ENCODE measurements at regions not wholly inside any gene's neighbourhood (a gene's known extent, or its start where the extent isn't known, plus 50 kb on each side); places are given as distances from the start of the nearest gene placed in this dataset.

- no peak for DNase-seq (ENCODE audit: low read depth in 2 of 2)
Measured at GRCh38 chr2:14342313-14342712, 290.2 kb upstream of the LRATD1 start.

GRCh38 chr2:14344355-14344754, 288.2 kb upstream of the LRATD1 start:
- no peak for DNase-seq (ENCODE audit: low read depth in 2 of 2)

DNA sequence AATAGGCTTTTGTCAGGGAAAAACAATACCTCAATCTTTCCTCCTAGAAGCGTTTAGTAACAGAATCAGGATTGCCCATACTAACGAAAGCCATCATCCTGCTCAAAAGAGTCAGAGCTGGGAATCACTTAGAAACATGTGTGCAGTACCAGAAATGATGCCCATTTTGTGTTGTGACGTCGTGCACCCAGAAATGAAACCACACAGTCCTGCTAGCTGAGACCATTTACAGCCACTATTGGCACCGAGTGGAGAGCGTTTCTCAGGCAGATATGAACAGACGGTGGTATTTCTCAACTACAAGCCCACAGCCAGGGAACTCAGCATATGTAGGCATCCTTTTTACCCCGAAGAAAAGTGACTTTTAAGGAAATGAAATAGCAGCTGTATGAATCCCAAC, 284.3 kb upstream of the LRATD1 start:
- no peak for DNase-seq (ENCODE audit: low read depth in 2 of 2)

- DNase-seq (ENCODE audit: low read depth in 2 of 2) = no peak
Measured at GRCh38 chr2:14350856-14351255, 281.7 kb upstream of the LRATD1 start.

- no peak for DNase-seq (ENCODE audit: low read depth in 2 of 2)
Measured at GRCh38 chr2:14352067-14352466, 280.4 kb upstream of the LRATD1 start.

DNA sequence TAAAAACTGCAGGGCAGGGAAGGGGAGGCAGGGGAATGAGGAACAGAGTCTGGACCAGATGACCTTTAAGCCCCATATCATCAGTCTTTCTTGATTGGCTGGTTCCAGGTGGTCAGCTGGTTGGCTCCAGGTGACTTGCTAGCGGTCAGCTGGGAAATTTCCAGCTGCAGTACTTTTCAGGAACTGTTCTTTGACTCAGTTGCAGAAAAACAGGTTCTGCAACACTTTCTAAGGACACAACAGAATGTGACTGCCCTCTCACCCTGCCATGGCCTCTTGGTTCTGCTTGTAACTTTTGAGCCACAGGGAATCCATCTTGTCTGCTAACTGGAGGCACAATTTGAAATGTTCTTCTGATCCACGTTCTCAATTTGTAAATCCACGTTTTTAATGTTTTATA, 278.3 kb upstream of the LRATD1 start:
- no peak for DNase-seq (ENCODE audit: low read depth in 2 of 2)

GRCh38 chr2:14355102-14355501, 277.4 kb upstream of the LRATD1 start:
- no peak for DNase-seq (ENCODE audit: low read depth in 2 of 2)

- no peak for DNase-seq (ENCODE audit: low read depth in 2 of 2)
Measured at GRCh38 chr2:14358339-14358738, 274.2 kb upstream of the LRATD1 start.

GRCh38 chr2:14358774-14359173, 273.7 kb upstream of the LRATD1 start:
- no peak for DNase-seq (ENCODE audit: low read depth in 2 of 2)

DNA sequence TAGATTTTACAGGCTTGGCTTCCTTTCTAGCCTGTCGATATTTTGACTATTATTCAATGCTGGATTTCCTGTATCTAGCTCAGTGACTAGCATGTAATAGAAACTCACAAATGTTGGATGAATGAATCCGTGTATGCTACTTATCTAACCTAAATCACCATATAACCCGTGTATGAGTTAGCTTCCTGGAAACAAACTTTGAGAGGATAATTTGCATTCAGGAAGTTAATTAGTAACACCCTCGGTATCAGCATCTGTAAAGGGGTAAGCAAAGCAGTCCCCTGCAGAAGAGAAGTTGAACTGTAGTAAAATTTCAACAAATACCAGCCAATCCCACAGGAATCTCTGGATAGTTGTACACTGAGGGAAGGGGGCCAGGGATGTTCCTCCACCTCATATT, 269.4 kb upstream of the LRATD1 start:
- DNase-seq (ENCODE audit: low read depth in 2 of 2) = no peak

DNA sequence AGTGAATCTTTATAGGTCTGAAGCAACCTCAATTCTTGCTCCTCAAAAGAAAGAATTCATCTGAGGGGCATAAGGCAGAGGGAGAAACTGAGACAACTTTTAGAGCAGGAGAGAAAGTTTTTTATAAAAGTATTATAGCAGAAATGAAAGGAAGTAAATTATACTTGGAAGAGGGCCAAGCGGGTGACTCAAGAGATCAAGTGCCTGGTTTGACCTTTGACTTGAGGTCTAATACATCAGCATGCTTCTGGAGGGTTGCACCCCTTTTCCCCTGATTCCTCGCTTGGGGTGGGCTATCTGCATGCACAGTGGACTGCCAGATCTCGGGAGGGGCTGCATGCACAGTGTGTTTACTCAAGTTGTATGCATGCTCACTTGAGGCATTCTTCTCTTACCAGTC, 268.5 kb upstream of the LRATD1 start:
- DNase-seq (ENCODE audit: low read depth in 2 of 2) = no peak

DNA sequence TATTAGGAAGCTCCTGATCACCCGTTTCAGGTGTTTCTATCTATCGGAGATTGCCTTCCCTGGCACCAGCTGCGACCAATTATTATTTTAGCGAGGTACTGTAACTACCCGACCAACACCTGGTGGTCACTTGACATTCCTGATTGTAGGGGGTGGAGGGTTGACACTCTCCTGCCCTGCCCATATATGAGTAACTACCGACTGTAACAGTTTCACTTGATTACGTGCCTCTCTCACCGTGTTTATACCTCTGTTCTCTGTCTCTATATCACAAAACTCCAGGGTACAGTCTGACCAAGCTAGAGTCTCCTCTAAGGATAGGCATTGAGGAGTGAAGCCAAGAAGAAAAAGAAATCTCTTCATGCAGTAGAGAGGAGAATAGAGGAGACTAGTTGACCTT, 268.0 kb upstream of the LRATD1 start:
- no peak for DNase-seq (ENCODE audit: low read depth in 2 of 2)

DNA sequence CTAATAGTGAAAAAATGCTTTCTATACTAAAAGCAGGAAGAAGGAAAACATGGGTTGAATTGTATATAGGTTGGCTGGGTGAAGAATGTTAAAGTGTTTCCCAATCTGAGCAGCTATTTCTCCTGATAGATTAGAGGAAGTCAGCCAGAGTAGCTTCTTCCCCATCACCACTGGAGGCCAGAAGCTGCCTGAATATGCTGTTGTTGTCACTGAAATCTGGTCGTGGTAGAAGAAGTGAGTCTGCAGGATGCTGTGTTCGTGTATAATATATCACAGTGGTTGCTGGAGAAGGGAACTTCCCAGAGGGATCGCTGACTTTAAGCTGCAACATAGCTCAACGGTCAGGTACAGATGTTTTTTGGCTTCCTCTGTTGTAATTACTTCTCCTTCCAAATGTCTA, 247.5 kb upstream of the LRATD1 start:
- DNase-seq (ENCODE audit: low read depth in 2 of 2) = no peak

- no peak for DNase-seq (ENCODE audit: low read depth in 2 of 2)
Measured at GRCh38 chr2:14387332-14387731, 245.2 kb upstream of the LRATD1 start.

GRCh38 chr2:14388724-14389123, 243.8 kb upstream of the LRATD1 start:
- no peak for DNase-seq (ENCODE audit: low read depth in 2 of 2)

GRCh38 chr2:14396533-14397083, 235.9 kb upstream of the LRATD1 start:
- no peak for DNase-seq (ENCODE audit: low read depth in 2 of 2)

GRCh38 chr2:14398641-14399040, 233.9 kb upstream of the LRATD1 start:
- no peak for DNase-seq (ENCODE audit: low read depth in 2 of 2)

- no peak for DNase-seq (ENCODE audit: low read depth in 2 of 2)
Measured at GRCh38 chr2:14401873-14402272, 230.6 kb upstream of the LRATD1 start.

DNA sequence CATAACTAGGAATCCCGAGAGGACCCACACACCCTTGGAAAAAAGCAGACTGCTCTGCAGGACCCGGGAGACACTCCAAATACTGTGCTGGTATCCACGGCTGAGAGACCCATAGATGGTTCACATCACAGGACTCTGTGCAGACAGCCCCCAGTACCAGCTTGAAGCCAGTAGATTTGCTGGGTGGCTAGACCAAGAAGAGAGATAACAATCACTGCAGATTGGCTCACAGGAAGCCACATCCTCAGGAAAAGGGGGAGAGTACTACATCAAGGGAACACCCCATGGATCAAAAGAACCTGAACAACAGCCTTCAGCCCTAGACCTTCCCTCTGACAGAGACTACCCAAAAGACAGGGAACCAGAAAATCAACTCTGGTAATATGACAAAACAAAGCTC, 223.8 kb upstream of the LRATD1 start:
- DNase-seq (ENCODE audit: low read depth in 2 of 2) = no peak

DNA sequence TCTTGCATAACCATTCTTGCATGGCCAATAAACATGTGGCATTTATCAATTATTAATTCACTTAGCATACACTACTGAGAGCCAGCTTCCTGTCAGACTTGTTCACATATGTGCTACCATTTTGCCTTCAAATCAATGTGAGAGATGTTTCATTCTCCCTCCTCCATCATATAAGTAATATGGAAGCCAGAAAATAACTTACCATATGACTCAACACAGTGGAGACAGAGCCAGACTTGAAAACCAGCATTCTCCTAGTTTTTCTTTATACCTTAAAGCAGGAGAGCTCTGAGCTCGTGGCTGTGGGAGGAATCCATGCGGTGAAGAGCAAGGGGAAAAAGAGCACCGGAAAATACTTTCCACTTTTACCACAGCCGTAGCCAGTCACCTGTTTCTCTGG, 215.0 kb upstream of the LRATD1 start:
- no peak for DNase-seq (ENCODE audit: low read depth in 2 of 2)

- no peak for DNase-seq (ENCODE audit: low read depth in 2 of 2)
Measured at GRCh38 chr2:14418115-14418514, 214.4 kb upstream of the LRATD1 start.

DNA sequence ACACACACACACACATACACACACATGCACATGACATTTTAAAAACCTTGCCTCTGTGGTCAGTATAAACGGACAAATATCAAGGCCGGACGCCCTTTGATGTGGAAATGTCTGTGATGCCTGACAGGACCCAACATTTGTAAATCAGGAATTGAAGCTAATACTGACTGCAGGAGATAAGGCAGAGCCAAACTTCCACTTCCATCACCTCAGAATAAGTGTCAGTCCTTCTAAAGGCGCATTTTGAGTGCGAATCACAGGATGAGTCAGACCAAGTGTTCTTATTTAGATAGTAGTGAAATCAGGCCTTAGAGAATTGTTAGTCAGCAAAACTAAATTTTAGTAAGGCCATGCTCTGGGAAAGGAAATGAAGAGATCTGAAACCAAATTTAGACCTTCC, 211.7 kb upstream of the LRATD1 start:
- DNase-seq (ENCODE audit: low read depth in 2 of 2) = no peak

- DNase-seq (ENCODE audit: low read depth in 2 of 2) = no peak
Measured at GRCh38 chr2:14422426-14422825, 210.1 kb upstream of the LRATD1 start.

DNA sequence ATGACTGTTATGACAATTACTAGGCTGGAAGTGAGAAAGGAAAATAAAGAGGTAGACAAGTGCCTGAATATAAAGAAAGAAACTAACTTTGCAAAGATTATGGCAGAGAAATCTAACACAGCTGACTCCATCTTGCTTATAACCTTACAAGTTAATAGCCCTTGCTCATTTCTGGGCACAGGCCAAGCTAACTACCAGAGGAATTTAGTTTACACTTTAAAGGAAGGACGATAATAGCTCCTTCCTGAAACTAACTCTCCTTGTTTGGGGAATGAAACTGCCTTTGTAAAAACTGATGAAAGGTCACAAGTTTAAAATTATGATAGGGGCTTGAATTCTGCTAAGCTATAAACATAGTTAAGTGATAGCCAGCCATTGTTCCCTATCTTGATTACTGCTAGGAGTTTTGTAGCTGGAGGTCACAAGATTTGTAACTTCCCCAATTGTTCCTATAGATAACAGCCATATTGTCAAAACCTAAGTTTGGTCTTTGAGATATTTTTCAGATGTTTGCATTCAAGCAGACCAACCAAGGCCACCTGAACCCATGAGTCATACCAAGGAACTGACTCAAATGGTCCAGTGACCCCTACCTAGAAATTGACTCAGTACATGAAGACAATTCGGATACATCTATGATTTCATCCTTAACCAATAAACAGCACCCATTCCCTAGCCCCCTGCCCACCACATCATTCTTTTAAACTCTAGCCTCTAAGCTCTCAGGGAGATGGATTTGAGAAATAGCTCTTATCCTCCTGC, 209.2 kb upstream of the LRATD1 start:
- DNase-seq (ENCODE audit: low read depth in 2 of 2) = no peak
